ENCODE measurements at regions not wholly inside any gene's neighbourhood (a gene's known extent, or its start where the extent isn't known, plus 50 kb on each side); places are given as distances from the start of the nearest gene placed in this dataset.

DNA sequence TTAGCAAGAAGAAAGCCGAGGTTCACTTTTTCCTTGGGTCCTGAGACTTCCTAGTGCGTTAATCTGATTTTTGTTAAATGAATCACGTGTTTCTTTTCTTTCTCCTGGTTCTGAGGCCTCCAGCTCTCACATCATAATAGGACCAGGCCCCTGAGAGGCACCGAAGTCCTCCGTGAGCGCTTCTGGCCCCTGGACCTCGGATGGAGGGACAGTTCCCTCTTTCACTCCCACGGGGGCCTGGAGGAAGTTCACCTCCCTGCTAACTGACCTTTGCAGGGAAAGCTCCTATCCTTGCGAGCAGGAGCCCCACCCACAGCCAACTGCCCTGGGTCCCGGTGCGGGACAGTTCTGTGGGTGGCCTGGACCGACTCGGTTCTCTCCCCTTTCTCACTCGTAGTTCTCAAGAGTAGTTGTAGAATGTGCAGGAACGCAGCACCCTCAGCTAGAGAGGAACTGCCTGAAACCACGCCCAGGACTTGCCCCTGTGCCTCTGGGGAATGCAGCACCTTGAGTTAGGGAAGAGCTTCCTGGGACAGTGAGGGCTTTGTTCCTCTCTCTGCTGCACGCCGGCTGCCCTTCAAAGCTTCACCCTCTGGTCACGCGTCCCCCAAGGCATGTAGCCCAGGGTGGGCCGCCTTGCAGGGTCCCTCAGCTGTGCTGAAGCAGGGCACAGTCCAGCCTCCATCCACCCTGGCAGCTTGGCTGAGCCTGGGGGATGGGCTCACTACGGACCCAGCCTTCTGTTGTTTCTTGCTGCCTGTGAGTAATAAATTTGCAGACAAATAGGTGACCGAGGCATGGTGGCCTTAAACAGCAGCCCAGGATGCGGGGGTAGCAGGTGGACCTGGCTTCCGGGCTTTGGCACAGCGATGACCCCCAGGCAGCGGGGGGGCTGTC lies 264.6 kb downstream of the ADGRD1 start:
- Histone ChIP-seq H3K4me2 (ENCODE audit: low read depth, low read length, poor library complexity, severe bottlenecking) (no peak overlapping the region), H2AFZ (ENCODE audit: low read length) (peak overlapping the region; percentile 14; the same call in 1 of the 2 replicates), H3K4me1 (ENCODE audit: low read length) (peaks cover 7% of the 10 kb centered on the region), H3K27me3 (ENCODE audit: low read length) (no peaks in the 10 kb centered on the region), H3K9ac (ENCODE audit: low read length) (no peak overlapping the region), H3K4me3 (ENCODE audit: low read length) (no peak overlapping the region), H3K9me2 (replicated peaks; ENCODE audit: insufficient read depth, low read length) (no peaks in the 10 kb centered on the region), H3K9me3 (ENCODE audit: low read length) (no peaks in the 10 kb centered on the region), H3K36me3 (ENCODE audit: insufficient read depth, low read length) (no peaks in the 10 kb centered on the region), H4K20me1 (ENCODE audit: insufficient read depth, low read depth, low read length) (no peaks in the 10 kb centered on the region), H3K79me2 (ENCODE audit: low read length) (no peaks in the 10 kb centered on the region), H3K27ac (ENCODE audit: low read length) (no peak overlapping the region)
- peak; percentile 61 for DNase-seq

DNA sequence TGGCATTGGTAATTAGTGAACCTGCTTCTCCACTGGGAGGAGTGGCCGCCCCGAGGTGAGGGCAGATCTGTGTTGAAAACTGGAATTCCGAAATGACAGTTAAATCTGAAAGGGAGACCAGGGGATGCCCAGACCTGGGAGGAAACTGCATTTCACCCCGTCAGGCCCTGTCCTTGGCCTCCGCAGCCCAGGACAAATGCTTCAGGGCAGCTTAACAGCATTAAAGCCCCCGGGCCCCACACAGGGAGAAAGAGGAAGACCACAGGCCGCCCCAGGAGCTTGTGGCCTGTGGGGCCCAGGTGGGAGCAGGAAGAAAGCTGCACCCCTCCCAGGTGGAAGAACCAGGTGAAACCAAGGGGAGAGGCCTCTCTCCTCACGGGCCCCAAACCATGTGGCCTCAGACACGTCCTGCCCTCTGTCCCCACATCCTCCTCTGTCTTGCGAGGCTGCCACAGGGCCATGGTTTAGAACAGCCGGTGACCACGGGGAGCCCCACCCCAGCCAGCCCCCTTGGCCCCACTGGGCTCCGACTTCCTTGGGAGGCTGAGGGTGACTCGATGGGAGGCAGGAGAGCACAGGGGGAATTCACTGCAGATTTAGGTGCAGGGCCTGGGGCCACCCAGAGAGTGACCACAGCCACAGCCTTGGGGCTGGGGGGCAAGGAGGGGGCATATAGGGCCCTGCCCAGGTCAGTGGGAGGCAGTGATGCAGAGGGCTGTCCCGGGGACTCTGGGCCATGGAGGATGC lies 265.4 kb downstream of the ADGRD1 start:
- DNase-seq: no peak
- Histone ChIP-seq H3K9ac (ENCODE audit: low read length) (no peak overlapping the region), H3K4me1 (ENCODE audit: low read length) (peaks cover 7% of the 10 kb centered on the region), H4K20me1 (ENCODE audit: insufficient read depth, low read depth, low read length) (no peaks in the 10 kb centered on the region), H3K79me2 (ENCODE audit: low read length) (no peaks in the 10 kb centered on the region), H3K9me2 (replicated peaks; ENCODE audit: insufficient read depth, low read length) (no peaks in the 10 kb centered on the region), H3K4me3 (ENCODE audit: low read length) (no peak overlapping the region), H3K27ac (ENCODE audit: low read length) (no peak overlapping the region), H3K27me3 (ENCODE audit: low read length) (no peaks in the 10 kb centered on the region), H2AFZ (ENCODE audit: low read length) (no peak overlapping the region), H3K9me3 (ENCODE audit: low read length) (no peaks in the 10 kb centered on the region), H3K4me2 (ENCODE audit: low read depth, low read length, poor library complexity, severe bottlenecking) (no peak overlapping the region), H3K36me3 (ENCODE audit: insufficient read depth, low read length) (no peaks in the 10 kb centered on the region)

DNA sequence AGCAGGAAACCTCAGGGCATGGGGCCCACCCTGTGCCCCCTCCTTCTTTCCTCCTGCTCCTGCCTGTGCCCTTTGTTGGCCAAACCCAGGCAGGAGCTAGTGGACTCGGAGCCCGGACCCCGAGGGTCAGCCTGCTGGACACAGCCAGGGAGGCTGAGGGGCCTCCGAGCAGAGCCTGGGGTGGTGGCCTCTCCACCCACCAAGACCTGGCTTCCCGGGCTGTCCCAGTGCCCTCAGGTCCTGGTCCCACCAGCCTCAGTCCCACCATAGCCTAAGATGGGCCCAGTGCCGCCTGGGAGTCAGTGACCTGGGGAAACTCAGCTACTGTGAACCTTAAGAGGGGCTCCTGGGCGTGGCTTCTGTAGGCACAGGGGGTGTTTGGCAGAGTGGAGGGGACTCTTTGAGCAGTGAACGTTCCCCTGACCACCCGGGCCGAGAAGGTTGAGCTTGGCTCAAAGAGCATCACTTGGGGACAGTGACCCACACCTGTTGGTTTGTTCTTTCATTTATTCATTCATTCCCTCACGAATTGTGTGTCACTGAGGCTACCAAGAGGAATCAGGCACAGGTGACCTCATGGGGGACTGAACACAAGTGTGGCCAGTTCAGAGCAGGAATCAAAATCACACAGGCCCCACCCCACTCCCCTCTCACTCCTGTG lies 266.1 kb downstream of the ADGRD1 start:
- Histone ChIP-seq H4K20me1 (ENCODE audit: insufficient read depth, low read depth, low read length) (no peaks in the 10 kb centered on the region), H3K4me2 (ENCODE audit: low read depth, low read length, poor library complexity, severe bottlenecking) (no peak overlapping the region), H3K79me2 (ENCODE audit: low read length) (no peaks in the 10 kb centered on the region), H3K27me3 (ENCODE audit: low read length) (no peaks in the 10 kb centered on the region), H3K4me1 (ENCODE audit: low read length) (peaks cover 7% of the 10 kb centered on the region), H3K4me3 (ENCODE audit: low read length) (no peak overlapping the region), H3K36me3 (ENCODE audit: insufficient read depth, low read length) (no peaks in the 10 kb centered on the region), H3K9me2 (replicated peaks; ENCODE audit: insufficient read depth, low read length) (no peaks in the 10 kb centered on the region), H3K27ac (ENCODE audit: low read length) (no peak overlapping the region), H2AFZ (ENCODE audit: low read length) (no peak overlapping the region), H3K9me3 (ENCODE audit: low read length) (no peaks in the 10 kb centered on the region), H3K9ac (ENCODE audit: low read length) (no peak overlapping the region)
- DNase-seq: no peak

DNA sequence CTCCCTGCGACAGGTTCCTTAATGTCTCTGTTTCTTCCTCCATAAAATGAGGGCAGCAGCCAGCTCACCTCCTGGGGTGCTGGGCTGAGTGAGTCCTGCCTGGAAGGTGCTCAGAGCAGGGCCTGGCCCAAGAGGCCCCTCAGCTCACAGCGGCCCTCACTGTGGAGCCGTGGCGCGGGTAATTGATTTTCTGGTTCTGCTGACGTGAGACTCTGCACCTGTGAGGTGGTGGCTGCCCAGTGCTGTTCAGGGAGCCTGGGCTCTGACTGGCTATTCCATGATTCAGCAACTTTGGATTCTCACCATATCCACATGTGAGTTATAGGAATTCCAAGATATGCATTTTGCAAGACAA lies 266.6 kb downstream of the ADGRD1 start:
- Histone ChIP-seq H3K9me2 (replicated peaks; ENCODE audit: insufficient read depth, low read length) (no peaks in the 10 kb centered on the region), H3K36me3 (ENCODE audit: insufficient read depth, low read length) (no peaks in the 10 kb centered on the region), H3K4me1 (ENCODE audit: low read length) (peaks cover 7% of the 10 kb centered on the region), H3K4me3 (ENCODE audit: low read length) (no peak overlapping the region), H3K4me2 (ENCODE audit: low read depth, low read length, poor library complexity, severe bottlenecking) (no peak overlapping the region), H4K20me1 (ENCODE audit: insufficient read depth, low read depth, low read length) (no peaks in the 10 kb centered on the region), H3K9me3 (ENCODE audit: low read length) (no peaks in the 10 kb centered on the region), H3K27ac (ENCODE audit: low read length) (no peak overlapping the region), H3K27me3 (ENCODE audit: low read length) (no peaks in the 10 kb centered on the region), H3K9ac (ENCODE audit: low read length) (no peak overlapping the region), H2AFZ (ENCODE audit: low read length) (no peak overlapping the region), H3K79me2 (ENCODE audit: low read length) (no peaks in the 10 kb centered on the region)
- DNase-seq: no peak

DNA sequence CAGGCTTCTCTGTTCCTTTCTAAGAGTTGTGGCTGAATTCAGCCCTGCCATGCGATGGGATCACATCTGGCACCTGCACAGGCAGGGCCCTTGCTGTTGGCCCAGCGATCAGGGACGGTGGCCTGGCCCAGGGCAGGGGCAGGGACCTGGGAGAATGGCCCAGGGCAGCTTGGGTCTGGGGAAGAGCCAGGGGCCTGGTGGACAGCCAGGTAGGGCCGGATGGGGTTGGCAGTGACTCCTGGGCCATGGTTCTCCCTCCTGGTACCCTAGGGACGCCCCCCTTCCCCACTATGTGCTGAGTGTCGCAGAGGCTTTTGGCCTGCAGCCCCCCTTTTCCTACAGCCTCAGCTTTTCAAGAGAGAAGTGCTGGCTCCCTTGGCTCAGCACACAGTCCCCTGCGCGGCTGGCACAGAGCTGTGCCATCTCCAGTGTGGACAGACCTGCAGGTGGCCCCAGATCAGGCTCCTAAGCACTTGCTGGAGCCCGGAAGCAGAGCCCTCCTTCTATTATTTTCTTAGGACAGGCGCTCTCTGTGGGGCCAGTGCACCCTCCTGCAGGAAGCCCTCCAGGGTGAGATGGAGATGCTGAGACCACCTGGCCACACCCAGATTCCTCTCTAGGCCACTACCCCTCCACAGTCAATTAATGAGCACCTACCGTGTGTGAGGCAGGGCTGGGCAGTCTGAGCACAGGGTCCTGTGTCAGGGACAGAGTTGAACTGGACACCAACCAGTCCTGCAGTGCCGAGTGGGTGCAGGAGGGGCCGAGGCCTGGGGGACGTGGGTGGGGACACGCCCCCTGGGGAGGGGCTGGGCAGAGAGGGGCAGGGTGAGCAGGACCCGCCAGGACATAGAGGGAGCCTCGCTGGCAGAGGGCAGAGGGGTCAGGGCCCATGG lies 267.6 kb downstream of the ADGRD1 start:
- Histone ChIP-seq H3K36me3 (ENCODE audit: insufficient read depth, low read length) (no peaks in the 10 kb centered on the region), H3K27me3 (ENCODE audit: low read length) (no peaks in the 10 kb centered on the region), H3K4me1 (ENCODE audit: low read length) (peaks cover 7% of the 10 kb centered on the region), H3K9ac (ENCODE audit: low read length) (no peak overlapping the region), H3K79me2 (ENCODE audit: low read length) (no peaks in the 10 kb centered on the region), H3K9me3 (ENCODE audit: low read length) (no peaks in the 10 kb centered on the region), H3K9me2 (replicated peaks; ENCODE audit: insufficient read depth, low read length) (no peaks in the 10 kb centered on the region), H3K4me2 (ENCODE audit: low read depth, low read length, poor library complexity, severe bottlenecking) (no peak overlapping the region), H4K20me1 (ENCODE audit: insufficient read depth, low read depth, low read length) (no peaks in the 10 kb centered on the region), H3K4me3 (ENCODE audit: low read length) (no peak overlapping the region), H3K27ac (ENCODE audit: low read length) (no peak overlapping the region), H2AFZ (ENCODE audit: low read length) (no peak overlapping the region)
- DNase-seq: no peak

DNA sequence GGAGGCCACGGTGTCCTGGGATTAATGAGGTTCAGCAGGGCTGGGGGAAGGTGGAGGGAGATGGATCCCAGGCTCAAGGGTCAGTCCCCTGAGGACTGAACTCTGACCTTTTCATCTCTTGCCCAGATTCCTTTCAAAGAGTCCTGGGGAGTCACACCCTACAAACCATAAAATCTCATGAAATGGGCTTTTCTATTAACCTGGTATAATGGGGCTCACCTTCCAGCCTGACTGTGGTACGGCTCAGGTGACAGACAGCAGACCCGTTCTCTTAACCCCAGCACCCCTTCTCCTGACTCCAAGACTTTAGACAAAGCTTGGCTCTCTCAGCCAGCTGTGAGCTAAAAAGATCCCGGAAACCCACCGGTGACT lies 268.2 kb downstream of the ADGRD1 start:
- no peak overlapping the region for H3K27ac ChIP-seq (ENCODE audit: low read length)
- no peaks in the 10 kb centered on the region for H3K9me3 ChIP-seq (ENCODE audit: low read length)
- H2AFZ ChIP-seq (ENCODE audit: low read length): no peak overlapping the region
- no peaks in the 10 kb centered on the region for H3K27me3 ChIP-seq (ENCODE audit: low read length)
- H3K4me1 ChIP-seq (ENCODE audit: low read length): peaks cover 7% of the 10 kb centered on the region
- H3K9ac ChIP-seq (ENCODE audit: low read length): no peak overlapping the region
- H3K4me2 ChIP-seq (ENCODE audit: low read depth, low read length, poor library complexity, severe bottlenecking): no peak overlapping the region
- no peak overlapping the region for H3K4me3 ChIP-seq (ENCODE audit: low read length)
- no peaks in the 10 kb centered on the region for H3K9me2 ChIP-seq (replicated peaks; ENCODE audit: insufficient read depth, low read length)
- H4K20me1 ChIP-seq (ENCODE audit: insufficient read depth, low read depth, low read length): no peaks in the 10 kb centered on the region
- H3K79me2 ChIP-seq (ENCODE audit: low read length): no peaks in the 10 kb centered on the region
- DNase-seq: no peak
- H3K36me3 ChIP-seq (ENCODE audit: insufficient read depth, low read length): no peaks in the 10 kb centered on the region

DNA sequence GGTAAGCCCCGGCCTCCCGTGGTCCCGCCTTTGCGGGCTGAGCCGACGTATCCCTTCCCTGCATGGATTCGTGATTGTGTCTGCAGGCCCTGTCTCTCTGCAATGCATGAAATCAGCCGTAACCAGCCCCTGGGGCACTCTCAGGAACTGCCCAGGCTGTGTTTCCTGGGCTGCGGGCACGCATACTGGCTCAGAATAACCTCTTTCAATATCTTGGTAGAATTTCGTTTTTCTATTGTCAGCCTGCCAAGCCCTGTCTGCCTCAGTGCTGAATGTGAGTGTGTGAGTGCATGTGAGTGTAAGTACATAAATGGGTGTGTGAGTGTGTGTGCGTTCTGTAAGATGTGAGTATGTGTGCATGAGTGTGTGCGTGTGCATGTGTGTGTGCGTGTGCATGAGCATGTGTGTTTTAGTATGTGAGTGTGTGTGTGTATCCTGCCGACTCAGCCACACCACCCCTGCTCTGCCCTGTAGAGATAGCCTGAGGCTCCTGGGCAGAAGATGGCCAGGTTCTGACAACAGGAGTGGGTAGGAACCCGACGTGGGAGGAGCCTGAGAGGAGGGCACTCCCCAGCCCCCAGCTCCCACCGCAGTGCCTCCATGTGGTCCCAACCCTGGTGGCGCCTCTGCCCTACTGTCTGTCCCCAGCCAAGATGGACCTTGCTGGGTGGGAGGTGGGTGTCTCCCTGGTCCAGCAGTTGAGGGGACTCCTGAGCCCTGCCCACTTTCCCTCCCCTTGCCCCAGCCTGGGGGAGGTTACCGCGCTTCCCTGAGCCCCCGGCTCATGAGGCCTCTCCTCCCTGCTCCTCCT lies 268.8 kb downstream of the ADGRD1 start:
- Histone ChIP-seq H2AFZ (ENCODE audit: low read length) (no peak overlapping the region), H3K27me3 (ENCODE audit: low read length) (no peaks in the 10 kb centered on the region), H3K9ac (ENCODE audit: low read length) (no peak overlapping the region), H3K9me3 (ENCODE audit: low read length) (no peaks in the 10 kb centered on the region), H3K27ac (ENCODE audit: low read length) (no peak overlapping the region), H3K4me1 (ENCODE audit: low read length) (peaks cover 7% of the 10 kb centered on the region), H3K4me2 (ENCODE audit: low read depth, low read length, poor library complexity, severe bottlenecking) (no peak overlapping the region), H3K36me3 (ENCODE audit: insufficient read depth, low read length) (no peaks in the 10 kb centered on the region), H3K9me2 (replicated peaks; ENCODE audit: insufficient read depth, low read length) (no peaks in the 10 kb centered on the region), H3K4me3 (ENCODE audit: low read length) (no peak overlapping the region), H3K79me2 (ENCODE audit: low read length) (no peaks in the 10 kb centered on the region), H4K20me1 (ENCODE audit: insufficient read depth, low read depth, low read length) (no peaks in the 10 kb centered on the region)
- DNase-seq: no peak

Data from Karpas-422 (cell line).